OCI-LY3 (cell line): ENCODE measurements at regions not wholly inside any gene's neighbourhood (a gene's known extent, or its start where the extent isn't known, plus 50 kb on each side); places are given as distances from the start of the nearest gene placed in this dataset.

Experiments used
- H2AFZ ChIP-seq: fragments of 200-600, 300-600 bp; shearing (Covaris generic); 2 replicates; pipeline ENCODE4 v1.6.0; 2014; ENCODE audit warnings: antibody characterized with exemption, low read depth, low read length
- H3K27ac ChIP-seq: fragments of 200-600, 300-600 bp; sonication (generic); 2 replicates; pipeline ENCODE4 v1.5.1; 2014; ENCODE audit warnings: mild to moderate bottlenecking, low read length, moderate library complexity, mixed read lengths
- H3K27me3 ChIP-seq: fragments of 200-600, 300-600 bp; sonication (generic); 2 replicates; pipeline ENCODE4 v1.6.1; 2014; ENCODE audit warnings: low read depth, low read length, mixed read lengths
- H3K36me3 ChIP-seq: fragments of 200-600, 300-600 bp; sonication (generic); replicated peaks from 2 replicates; pipeline ENCODE3; 2014; ENCODE audit warnings: low read depth, low read length, mixed read lengths
- H3K4me1 ChIP-seq: fragments of 300-600, 200-600 bp; sonication (generic); 2 replicates; pipeline ENCODE4 v1.6.1; 2014; ENCODE audit warnings: low read length, mixed read lengths
- H3K4me2 ChIP-seq: fragments of 200-600, 300-600 bp; sonication (generic); 2 replicates; pipeline ENCODE4 v1.6.1; 2014; ENCODE audit warnings: low read length, mixed read lengths
- H3K4me3 ChIP-seq: fragments of 300-600, 200-600 bp; sonication (generic); 2 replicates; pipeline ENCODE4 v1.5.1; 2014; ENCODE audit warnings: antibody characterized with exemption, mild to moderate bottlenecking, low read length, moderate library complexity
- H3K79me2 ChIP-seq: fragments of 300-600, 200-600 bp; shearing (Covaris generic); 2 replicates; pipeline ENCODE4 v1.6.1; 2014; ENCODE audit warnings: mild to moderate bottlenecking, low read length, mixed read lengths
- H3K9ac ChIP-seq: fragments of 300-600, 200-600 bp; shearing (Covaris generic); 2 replicates; pipeline ENCODE4 v1.6.0; 2014; ENCODE audit warnings: mild to moderate bottlenecking, low read length, moderate library complexity
- H3K9me3 ChIP-seq: fragments of 200-600, 300-600 bp; shearing (Covaris generic); 2 replicates; pipeline ENCODE4 v1.6.1; 2014; ENCODE audit warnings: low read length, mixed read lengths; ENCODE audit not compliant: insufficient read depth
- H4K20me1 ChIP-seq: fragments of 200-600, 300-600 bp; sonication (generic); 2 replicates; pipeline ENCODE4 v1.6.1; 2016; ENCODE audit warnings: low read length, mixed read lengths; ENCODE audit not compliant: insufficient read depth
- EZH2phosphoT487 ChIP-seq: fragments of 200-600 bp; shearing (Covaris generic); IDR thresholded peaks from 2 replicates; pipeline ENCODE4 v1.6.1; 2018; ENCODE audit warnings: antibody characterized with exemption, mixed run types, low read depth
- TF ChIP-seq, protein P1 (sequence below): fragments of 200-600, 300-600 bp; sonication (generic); IDR thresholded peaks from 2 replicates; pipeline ENCODE4 v1.5.1; 2014; ENCODE audit warnings: antibody characterized with exemption, low read length, low read depth

DNA sequence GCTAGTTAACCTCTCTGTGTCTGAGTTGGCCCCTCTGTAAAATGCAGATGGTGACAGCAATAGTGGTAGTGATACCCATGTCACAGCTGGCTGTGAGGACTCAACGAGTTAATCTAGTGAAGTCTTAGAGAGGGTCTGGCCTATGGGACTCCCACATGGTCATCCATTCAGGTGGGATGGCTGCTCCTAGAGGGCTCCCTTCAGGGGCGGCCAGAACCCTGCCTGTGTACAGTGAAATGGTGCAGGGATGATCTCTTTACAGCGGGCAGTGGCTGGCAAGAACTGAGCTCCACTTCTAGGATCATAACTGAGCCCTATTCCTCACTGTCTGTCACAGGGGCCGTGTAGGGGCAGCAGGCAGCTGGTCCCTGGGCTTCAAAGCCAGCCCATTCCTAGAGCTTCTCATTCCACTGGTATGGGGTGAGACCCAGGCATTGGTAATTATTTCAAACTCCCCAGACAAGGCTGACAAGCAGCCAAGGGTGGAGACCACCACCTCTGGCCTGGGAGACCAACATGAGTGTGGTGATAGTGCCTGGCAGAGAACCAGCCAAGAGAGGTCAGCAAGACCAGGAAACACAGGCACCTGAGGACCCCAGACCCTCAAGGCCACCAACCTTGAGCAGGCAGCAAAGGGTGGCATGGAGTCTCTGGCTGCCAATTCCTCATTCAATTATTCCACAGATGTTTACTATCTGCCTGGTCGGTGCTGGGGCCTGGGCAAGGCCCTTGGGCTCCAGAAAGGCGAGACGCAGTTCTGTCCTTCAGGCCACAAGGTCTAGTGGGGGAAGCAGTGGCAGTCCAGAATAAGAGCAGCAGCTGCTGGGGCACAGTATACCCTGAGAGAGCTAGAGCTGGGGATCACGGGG is 103.4 kb downstream of the MRPL14 start:
- Histone ChIP-seq H3K27ac (no peak overlapping the region), H3K27me3 (peaks cover 7% of the 10 kb centered on the region), H3K4me3 (no peak overlapping the region), H3K4me1 (peaks cover 5% of the 10 kb centered on the region; the same call in 1 of the 2 replicates), H2AFZ (no peak overlapping the region), H3K9me3 (no peaks in the 10 kb centered on the region), H3K36me3 (no peaks in the 10 kb centered on the region), H4K20me1 (no peaks in the 10 kb centered on the region), H3K79me2 (no peaks in the 10 kb centered on the region), H3K9ac (no peak overlapping the region), H3K4me2 (no peak overlapping the region)
- TF ChIP-seq EZH2phosphoT487 = no peak
- TF ChIP-seq, protein P1, sequence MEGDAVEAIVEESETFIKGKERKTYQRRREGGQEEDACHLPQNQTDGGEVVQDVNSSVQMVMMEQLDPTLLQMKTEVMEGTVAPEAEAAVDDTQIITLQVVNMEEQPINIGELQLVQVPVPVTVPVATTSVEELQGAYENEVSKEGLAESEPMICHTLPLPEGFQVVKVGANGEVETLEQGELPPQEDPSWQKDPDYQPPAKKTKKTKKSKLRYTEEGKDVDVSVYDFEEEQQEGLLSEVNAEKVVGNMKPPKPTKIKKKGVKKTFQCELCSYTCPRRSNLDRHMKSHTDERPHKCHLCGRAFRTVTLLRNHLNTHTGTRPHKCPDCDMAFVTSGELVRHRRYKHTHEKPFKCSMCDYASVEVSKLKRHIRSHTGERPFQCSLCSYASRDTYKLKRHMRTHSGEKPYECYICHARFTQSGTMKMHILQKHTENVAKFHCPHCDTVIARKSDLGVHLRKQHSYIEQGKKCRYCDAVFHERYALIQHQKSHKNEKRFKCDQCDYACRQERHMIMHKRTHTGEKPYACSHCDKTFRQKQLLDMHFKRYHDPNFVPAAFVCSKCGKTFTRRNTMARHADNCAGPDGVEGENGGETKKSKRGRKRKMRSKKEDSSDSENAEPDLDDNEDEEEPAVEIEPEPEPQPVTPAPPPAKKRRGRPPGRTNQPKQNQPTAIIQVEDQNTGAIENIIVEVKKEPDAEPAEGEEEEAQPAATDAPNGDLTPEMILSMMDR = no peak

DNA sequence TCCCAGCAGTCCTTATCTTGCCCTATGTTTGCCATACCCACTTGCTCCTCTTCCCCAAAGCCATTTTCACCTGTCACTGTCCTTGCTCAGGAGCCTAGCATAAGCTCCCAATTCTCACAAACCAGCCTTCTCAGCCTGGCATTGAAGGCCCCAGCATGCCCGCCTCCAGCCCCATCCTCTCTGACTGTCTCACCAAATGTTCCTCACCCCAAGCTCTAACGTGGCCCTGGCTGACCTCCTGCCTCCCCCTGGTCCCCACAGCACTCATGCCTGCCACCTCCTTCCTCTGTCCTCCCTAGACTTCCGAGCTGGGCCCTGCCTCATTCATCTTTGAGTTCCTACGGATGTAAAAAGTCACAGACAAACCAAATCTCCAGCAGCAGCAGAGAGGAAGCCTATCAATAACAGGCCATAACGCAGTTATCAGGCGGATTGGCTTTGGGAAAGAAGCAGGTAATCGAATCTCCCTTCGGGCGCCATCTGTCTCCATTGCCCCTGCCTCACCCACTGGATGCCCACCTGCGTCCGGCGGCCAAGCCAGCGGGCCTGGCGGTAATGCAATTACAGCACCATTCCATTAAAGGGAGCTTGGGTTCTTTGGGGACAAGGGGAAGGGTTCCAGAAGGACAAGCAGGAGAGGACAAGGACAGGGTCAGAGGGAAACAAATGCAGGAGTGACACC is 104.4 kb downstream of the MRPL14 start:
- Histone ChIP-seq H3K27ac (no peak overlapping the region), H3K4me1 (peaks cover 5% of the 10 kb centered on the region; the same call in 1 of the 2 replicates), H3K4me3 (no peak overlapping the region), H3K9me3 (no peaks in the 10 kb centered on the region), H3K4me2 (no peak overlapping the region), H3K27me3 (0 out of 2 replicates have a peak, but pooled peaks cover 1% of the 10 kb centered on the region), H3K36me3 (no peaks in the 10 kb centered on the region), H2AFZ (no peak overlapping the region), H3K9ac (no peak overlapping the region), H3K79me2 (no peaks in the 10 kb centered on the region), H4K20me1 (no peaks in the 10 kb centered on the region)
- TF ChIP-seq, protein P1 = no peak
- no peak for TF ChIP-seq EZH2phosphoT487

DNA sequence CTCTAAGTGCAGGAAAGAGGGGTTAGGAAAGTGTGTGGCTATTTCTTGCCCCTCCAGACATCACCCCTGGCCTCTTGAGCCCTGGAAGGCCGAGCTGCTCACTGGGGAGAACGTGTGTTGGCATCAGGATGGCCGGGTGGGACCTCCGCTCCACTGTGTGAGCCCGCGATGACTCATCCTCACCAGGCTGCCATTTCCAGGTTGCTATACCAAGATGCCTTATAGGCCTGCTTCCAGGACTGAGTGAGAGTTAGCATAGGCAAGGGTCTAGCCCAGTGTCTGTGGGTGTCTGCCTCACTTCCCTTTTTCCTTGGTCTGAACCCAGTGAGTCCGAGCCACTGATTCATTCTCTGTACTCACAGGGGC is 105.0 kb downstream of the MRPL14 start:
- Histone ChIP-seq H3K4me2 (no peak overlapping the region), H3K9me3 (no peaks in the 10 kb centered on the region)
- TF ChIP-seq, protein P1 = no peak
- TF ChIP-seq EZH2phosphoT487 = no peak

DNA sequence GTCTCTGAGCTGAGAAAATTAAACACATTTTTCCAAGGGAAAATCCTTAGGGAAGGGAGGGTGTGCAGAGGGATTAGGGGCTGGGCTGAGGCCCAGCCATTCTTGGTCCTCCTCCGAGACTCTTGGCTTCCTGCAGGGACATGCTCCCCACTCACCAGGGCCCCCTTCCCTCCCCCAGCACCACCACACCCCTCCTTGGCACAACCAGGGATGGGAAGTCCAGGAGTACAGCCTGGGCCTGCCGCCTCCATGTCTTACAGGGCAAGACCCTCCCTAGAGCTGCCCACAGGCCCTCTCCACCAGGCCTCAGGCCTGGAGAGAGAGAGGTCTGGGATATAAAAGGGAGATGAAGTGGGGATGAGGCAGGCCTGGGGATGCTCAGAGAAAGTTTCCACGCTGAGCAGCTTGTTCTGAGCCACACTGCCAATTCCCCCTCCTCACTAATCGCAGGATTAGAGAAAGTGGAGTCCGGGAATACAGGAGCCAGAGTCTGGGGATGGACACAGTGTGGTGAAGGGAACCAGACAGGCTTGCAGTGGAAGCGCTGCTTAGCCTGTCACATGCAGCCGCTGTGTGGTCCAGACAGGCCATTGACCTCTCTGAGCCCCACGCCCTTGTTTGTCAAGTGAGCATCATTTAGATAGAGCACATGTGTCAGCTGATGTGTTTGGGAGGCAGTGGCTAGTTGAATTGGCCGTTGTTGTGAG is 105.5 kb downstream of the MRPL14 start:
- Histone ChIP-seq H3K4me3 (no peak overlapping the region), H3K9me3 (no peaks in the 10 kb centered on the region), H3K4me1 (peaks cover 5% of the 10 kb centered on the region; the same call in 1 of the 2 replicates), H3K9ac (no peak overlapping the region), H3K4me2 (no peak overlapping the region), H3K79me2 (no peaks in the 10 kb centered on the region), H3K36me3 (no peaks in the 10 kb centered on the region), H3K27me3 (no peaks in the 10 kb centered on the region), H3K27ac (no peak overlapping the region), H4K20me1 (no peaks in the 10 kb centered on the region), H2AFZ (no peak overlapping the region)
- no peak for TF ChIP-seq EZH2phosphoT487
- TF ChIP-seq, protein P1 = no peak

More for the DNA sequence above, 105.0 kb downstream of the MRPL14 start:
- H3K27ac ChIP-seq = no peak overlapping the region
- no peaks in the 10 kb centered on the region for H3K79me2 ChIP-seq
- peaks cover 5% of the 10 kb centered on the region; the same call in 1 of the 2 replicates for H3K4me1 ChIP-seq
- H3K27me3 ChIP-seq = no peaks in the 10 kb centered on the region
- H2AFZ ChIP-seq = no peak overlapping the region
- H3K4me3 ChIP-seq = no peak overlapping the region
- H3K9ac ChIP-seq = no peak overlapping the region
- no peaks in the 10 kb centered on the region for H4K20me1 ChIP-seq
- H3K36me3 ChIP-seq = no peaks in the 10 kb centered on the region
